Esophagus muscularis mucosa (tissue), 4 donors: ENCODE measurements at regions not wholly inside any gene's neighbourhood (a gene's known extent, or its start where the extent isn't known, plus 50 kb on each side); places are given as distances from the start of the nearest gene placed in this dataset.

Source experiments
- DNase-seq: peaks from one replicate; pipeline ENCODE4 v3.0.0-alpha.2; 2017; ENCODE audit errors: extremely low spot score
- H3K27ac ChIP-seq, 4 donors: fragments of 200-600 bp; sonication (generic); replicated peaks in 1 of 4; 1 replicate in 3 of 4; 2 replicates in 1 of 4; pipeline ENCODE4 v1.5.1; 2016 to 2019; ENCODE audit warnings: mild to moderate bottlenecking in 1 of 4
- H3K27me3 ChIP-seq, 4 donors: fragments of 200-600 bp; sonication (generic); one replicate each; pipeline versions ENCODE4 v1.5.1 to v1.6.0; 2016 to 2019
- H3K36me3 ChIP-seq, 4 donors: fragments of 200-600 bp; sonication (generic); one replicate each; pipeline ENCODE4 v1.5.1; 2016 to 2019
- H3K4me1 ChIP-seq, 4 donors: fragments of 200-600 bp; sonication (generic); one replicate each; pipeline ENCODE4 v1.5.1; 2016 to 2019
- H3K4me3 ChIP-seq, 4 donors: fragments of 200-600 bp; sonication (generic); 1 replicate in 2 of 4; 2 replicates in 2 of 4; pipeline ENCODE4 v1.5.1; 2016 to 2019; ENCODE audit warnings: mild to moderate bottlenecking in 4 of 4, moderate library complexity in 1 of 4
- H3K9me3 ChIP-seq, 4 donors: fragments of 200-600 bp; sonication (generic); 1 replicate in 3 of 4; 2 replicates in 1 of 4; pipeline ENCODE4 v1.5.1; 2016 to 2019
- EP300 ChIP-seq: sonication (generic); formaldehyde crosslinking; IDR thresholded peaks from one replicate; pipeline ENCODE4 v1.6.1; 2017; ENCODE audit warnings: antibody characterized with exemption
- POLR2A ChIP-seq: fragments of 450-650 bp; IDR thresholded peaks from one replicate; pipeline ENCODE4 v1.6.1; 2017; ENCODE audit warnings: antibody characterized with exemption, moderate library complexity, mild to moderate bottlenecking, low read depth
- POLR2AphosphoS5 ChIP-seq, 2 donors: sonication (generic); formaldehyde crosslinking; IDR thresholded peaks; one replicate each; pipeline ENCODE4 v1.6.1; 2017; ENCODE audit warnings: antibody characterized with exemption in 2 of 2
- WGBS: methylation state at CpG from one replicate; pipeline ENCODE4 v1.1.5; 2018; 5-methylcytosine and 5-hydroxymethylcytosine counted together
- intact Hi-C: fragments of 100-400 bp; cut with DNase I; formaldehyde crosslinking; loops from one replicate; pipeline ENCODE4 v1.15.1; 2023
- TF ChIP-seq, protein P1 (sequence below), 3 experiments: fragments of 200-600 bp in 2 of 3; fragments of 450-650 bp in 1 of 3; sonication (generic) in 2 of 3; IDR thresholded peaks; one replicate each; pipeline ENCODE4 v1.5.1; 2017 to 2019; ENCODE audit warnings: antibody characterized with exemption in 3 of 3, mild to moderate bottlenecking in 2 of 3, moderate library complexity in 1 of 3

DNA sequence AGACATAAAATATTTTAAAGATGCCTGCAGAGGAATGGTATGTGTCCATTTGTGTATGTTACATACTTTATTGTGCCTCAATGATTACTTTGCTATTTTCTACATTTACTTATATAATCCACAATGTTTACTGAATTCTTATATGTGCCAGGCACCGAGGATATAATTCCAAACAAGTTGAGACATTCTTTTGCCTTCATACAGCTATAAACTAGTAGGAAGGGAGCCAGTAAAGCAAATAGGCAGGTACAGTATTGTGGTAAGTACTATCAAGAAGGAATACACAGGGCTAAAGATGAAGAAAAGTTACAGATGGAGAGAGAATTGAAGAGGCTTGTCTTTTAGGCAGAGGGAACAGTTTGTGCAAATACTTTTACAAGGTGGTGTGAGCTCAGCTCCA lies 131.6 kb downstream of the DISP1 start:
- H3K9me3 ChIP-seq: no peaks in the 10 kb centered on the region
- no peak overlapping the region for H3K4me3 ChIP-seq
- H3K4me1 ChIP-seq: peaks cover 0 to 20% (median 10%) of the 10 kb centered on the region in 4 donors
- no peaks in the 10 kb centered on the region for H3K27me3 ChIP-seq
- intact Hi-C loops: no loop called here
- no peak for TF ChIP-seq POLR2A
- TF ChIP-seq, protein P1, sequence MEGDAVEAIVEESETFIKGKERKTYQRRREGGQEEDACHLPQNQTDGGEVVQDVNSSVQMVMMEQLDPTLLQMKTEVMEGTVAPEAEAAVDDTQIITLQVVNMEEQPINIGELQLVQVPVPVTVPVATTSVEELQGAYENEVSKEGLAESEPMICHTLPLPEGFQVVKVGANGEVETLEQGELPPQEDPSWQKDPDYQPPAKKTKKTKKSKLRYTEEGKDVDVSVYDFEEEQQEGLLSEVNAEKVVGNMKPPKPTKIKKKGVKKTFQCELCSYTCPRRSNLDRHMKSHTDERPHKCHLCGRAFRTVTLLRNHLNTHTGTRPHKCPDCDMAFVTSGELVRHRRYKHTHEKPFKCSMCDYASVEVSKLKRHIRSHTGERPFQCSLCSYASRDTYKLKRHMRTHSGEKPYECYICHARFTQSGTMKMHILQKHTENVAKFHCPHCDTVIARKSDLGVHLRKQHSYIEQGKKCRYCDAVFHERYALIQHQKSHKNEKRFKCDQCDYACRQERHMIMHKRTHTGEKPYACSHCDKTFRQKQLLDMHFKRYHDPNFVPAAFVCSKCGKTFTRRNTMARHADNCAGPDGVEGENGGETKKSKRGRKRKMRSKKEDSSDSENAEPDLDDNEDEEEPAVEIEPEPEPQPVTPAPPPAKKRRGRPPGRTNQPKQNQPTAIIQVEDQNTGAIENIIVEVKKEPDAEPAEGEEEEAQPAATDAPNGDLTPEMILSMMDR (IDR thresholded peaks at IDR 0.05): no peak
- TF ChIP-seq POLR2AphosphoS5 (IDR thresholded peaks at IDR 0.05): no peak
- no peak for TF ChIP-seq EP300
- 46% methylated on average over 1 of the region's 1 CpG for WGBS
- H3K36me3 ChIP-seq: peaks cover 0 to 21% (median 9%) of the 10 kb centered on the region in 4 donors
- no peak for DNase-seq
- no peak overlapping the region for H3K27ac ChIP-seq

DNA sequence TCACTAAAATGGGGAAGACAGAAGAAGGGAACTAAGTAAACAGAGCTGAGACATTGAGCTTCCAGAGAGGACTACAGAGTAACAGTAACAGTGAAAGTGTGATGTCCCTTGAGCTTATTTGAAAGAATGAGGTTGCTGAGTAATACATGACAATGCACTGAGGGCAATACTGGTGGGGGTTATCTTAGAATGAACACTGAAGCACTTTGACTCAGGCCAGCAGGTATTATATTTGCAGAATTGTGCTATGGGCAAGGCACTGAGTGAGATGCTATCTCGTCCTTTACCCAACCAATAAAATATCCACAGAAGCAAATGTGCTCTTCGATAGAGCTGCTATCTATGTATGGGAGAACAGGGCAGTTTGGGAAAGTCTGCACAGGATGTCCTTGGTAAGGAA lies 133.2 kb downstream of the DISP1 start:
- Histone ChIP-seq H3K27me3 (no peaks in the 10 kb centered on the region), H3K4me3 (no peak overlapping the region), H3K4me1 (peaks cover 0 to 22% (median 8%) of the 10 kb centered on the region in 4 donors), H3K27ac (no peak overlapping the region), H3K9me3 (no peaks in the 10 kb centered on the region), H3K36me3 (peaks cover 0 to 17% (median 5%) of the 10 kb centered on the region in 4 donors)
- intact Hi-C loops: no loop called here
- TF ChIP-seq EP300 (no peak), POLR2A (no peak), POLR2AphosphoS5 (IDR thresholded peaks at IDR 0.05) (no peak)
- TF ChIP-seq, protein P1 (IDR thresholded peaks at IDR 0.05): no peak
- no peak for DNase-seq
- 90% methylated on average over 2 of the region's 2 CpGs for WGBS

DNA sequence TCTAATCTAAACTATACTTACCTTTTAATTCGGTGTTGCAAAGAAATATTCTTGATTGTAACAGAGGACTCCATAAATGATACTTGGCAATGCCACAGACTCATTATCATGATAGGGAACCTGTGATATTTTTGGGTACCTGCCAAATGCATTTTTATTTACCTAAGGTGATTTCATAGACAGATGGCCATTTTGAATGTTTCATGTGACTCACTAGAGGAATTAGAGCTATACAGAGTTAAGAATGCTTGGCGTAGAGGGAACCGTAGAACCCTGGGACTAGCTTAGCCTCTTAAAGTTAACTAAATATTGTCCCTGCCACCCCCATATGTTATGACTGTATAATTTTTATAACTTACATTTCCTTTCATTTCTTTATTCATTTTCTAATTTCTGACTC lies 136.1 kb downstream of the DISP1 start:
- 71% methylated on average over 3 of the region's 3 CpGs for WGBS
- Histone ChIP-seq H3K4me1 (peaks cover 0 to 46% (median 36%) of the 10 kb centered on the region in 4 donors), H3K36me3 (peaks cover 0 to 6% (median 0%) of the 10 kb centered on the region in 4 donors), H3K4me3 (no peak overlapping the region), H3K9me3 (no peaks in the 10 kb centered on the region), H3K27ac (peak overlapping the region in 2 of 4 donors; percentile 18 to 37), H3K27me3 (no peaks in the 10 kb centered on the region)
- intact Hi-C loops: no loop called here
- no peak for DNase-seq
- no peak for TF ChIP-seq POLR2A
- TF ChIP-seq EP300: no peak
- TF ChIP-seq, protein P1 (IDR thresholded peaks at IDR 0.05): no peak
- TF ChIP-seq POLR2AphosphoS5 (IDR thresholded peaks at IDR 0.05): no peak

DNA sequence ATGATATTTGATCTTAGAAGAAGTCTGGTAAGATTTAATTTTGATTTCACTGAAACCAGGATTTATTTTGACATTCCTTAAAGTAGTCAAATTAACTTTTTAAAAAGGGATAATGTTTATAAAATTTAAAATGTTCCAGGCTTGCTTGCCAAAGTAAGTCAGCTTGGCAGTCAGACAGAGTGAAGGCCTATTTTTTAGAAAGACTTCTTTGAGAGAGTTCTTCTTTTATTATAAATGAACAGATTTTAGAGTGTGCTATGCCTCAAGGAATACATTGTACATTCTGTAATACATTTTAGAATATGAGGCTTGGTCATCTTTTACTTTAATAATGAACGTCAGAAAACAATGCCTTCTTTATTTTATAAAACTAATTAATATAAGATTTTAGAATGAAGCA lies 138.7 kb downstream of the DISP1 start:
- Histone ChIP-seq H3K27ac (peak overlapping the region; percentile 23 to 68 (median 58)), H3K36me3 (peaks cover 0 to 6% (median 0%) of the 10 kb centered on the region in 4 donors), H3K4me3 (no peak overlapping the region), H3K9me3 (no peaks in the 10 kb centered on the region), H3K27me3 (no peaks in the 10 kb centered on the region), H3K4me1 (peaks cover 0 to 48% (median 44%) of the 10 kb centered on the region in 4 donors)
- WGBS: 24% methylated on average over 1 of the region's 1 CpG
- intact Hi-C loops: no loop called here
- TF ChIP-seq, protein P1 (IDR thresholded peaks at IDR 0.05): no peak
- no peak for TF ChIP-seq POLR2A
- TF ChIP-seq POLR2AphosphoS5 (IDR thresholded peaks at IDR 0.05): no peak
- TF ChIP-seq EP300: no peak
- DNase-seq: no peak

DNA sequence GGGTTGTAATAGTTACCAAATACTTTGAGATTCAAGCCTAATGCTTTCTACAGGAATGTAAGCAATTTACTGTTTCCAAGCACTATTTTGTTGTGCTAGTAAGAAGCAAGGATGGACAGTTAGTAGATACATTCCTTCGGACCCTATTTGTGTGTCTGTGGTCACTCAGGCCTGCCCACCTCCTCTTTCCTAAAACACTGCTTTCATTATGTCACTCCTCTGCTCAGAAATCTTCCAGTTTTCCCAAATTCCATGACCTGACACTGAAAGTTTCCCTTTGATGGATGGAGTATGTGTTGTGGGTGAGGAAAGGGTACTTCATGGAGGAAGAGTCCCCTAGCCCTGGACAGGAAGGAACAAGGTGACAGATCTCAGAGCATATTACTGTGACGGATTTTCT lies 141.1 kb downstream of the DISP1 start:
- Histone ChIP-seq H3K36me3 (no peaks in the 10 kb centered on the region), H3K4me1 (peaks cover 0 to 48% (median 40%) of the 10 kb centered on the region in 4 donors), H3K9me3 (no peaks in the 10 kb centered on the region), H3K27ac (peak overlapping the region in 3 of 4 donors; percentile 16 to 58 (median 31)), H3K4me3 (no peak overlapping the region), H3K27me3 (no peaks in the 10 kb centered on the region)
- no peak for DNase-seq
- TF ChIP-seq, protein P1 (IDR thresholded peaks at IDR 0.05): no peak
- TF ChIP-seq POLR2A: no peak
- TF ChIP-seq EP300: no peak
- no peak for TF ChIP-seq POLR2AphosphoS5 (IDR thresholded peaks at IDR 0.05)
- WGBS: 82% methylated on average over 2 of the region's 2 CpGs
- intact Hi-C loops: no loop called here
